Muscle of arm (tissue), 1 donor: ENCODE measurements at regions not wholly inside any gene's neighbourhood (a gene's known extent, or its start where the extent isn't known, plus 50 kb on each side); places are given as distances from the start of the nearest gene placed in this dataset.
A peak's percentile ranks its signal among the peaks of the same experiment; 100 is the strongest.

Source experiments
- DNase-seq: peaks from one replicate; pipeline ENCODE4 v3.0.0-alpha.2; 2013

DNA sequence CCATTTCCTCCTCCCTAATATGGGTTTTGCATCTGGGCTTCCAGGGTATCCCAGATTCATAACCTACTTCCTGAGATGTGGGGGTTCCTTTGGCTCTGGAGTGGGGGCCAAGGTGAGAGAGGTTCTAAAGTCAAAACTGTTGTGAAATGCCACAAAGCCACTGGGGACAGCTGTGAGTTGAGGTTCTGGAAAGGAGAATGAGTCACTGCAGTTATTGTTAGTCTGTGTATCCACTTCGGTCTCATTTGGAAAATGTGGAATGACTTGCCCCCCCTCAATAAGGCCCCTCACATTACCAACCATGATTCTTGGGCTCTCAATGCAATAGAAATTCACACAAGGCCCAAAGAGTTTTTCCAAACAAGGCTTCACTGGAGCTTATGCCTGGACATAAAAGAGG is 51.1 kb upstream of the LGALSL start:
- DNase-seq: no peak

DNA sequence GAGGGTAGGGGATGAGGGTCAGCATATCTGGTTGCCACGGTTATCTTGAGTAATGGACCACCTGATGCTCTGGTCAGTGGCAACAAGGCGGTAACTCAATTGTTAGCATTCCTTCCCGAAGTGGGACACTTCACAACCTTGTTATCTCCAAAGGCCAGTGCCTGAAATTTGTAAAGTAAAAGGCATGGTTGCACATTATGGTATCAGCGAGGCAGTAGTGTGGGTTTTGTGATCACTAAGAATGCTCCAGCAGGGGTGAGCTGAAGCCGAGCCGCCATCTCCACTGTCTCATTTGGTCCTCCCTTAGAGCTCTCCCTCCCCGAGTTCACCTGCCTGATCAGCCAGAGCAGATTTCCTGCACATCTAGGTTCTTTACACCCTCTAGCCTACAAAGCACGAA is 50.5 kb upstream of the LGALSL start:
- no peak for DNase-seq

DNA sequence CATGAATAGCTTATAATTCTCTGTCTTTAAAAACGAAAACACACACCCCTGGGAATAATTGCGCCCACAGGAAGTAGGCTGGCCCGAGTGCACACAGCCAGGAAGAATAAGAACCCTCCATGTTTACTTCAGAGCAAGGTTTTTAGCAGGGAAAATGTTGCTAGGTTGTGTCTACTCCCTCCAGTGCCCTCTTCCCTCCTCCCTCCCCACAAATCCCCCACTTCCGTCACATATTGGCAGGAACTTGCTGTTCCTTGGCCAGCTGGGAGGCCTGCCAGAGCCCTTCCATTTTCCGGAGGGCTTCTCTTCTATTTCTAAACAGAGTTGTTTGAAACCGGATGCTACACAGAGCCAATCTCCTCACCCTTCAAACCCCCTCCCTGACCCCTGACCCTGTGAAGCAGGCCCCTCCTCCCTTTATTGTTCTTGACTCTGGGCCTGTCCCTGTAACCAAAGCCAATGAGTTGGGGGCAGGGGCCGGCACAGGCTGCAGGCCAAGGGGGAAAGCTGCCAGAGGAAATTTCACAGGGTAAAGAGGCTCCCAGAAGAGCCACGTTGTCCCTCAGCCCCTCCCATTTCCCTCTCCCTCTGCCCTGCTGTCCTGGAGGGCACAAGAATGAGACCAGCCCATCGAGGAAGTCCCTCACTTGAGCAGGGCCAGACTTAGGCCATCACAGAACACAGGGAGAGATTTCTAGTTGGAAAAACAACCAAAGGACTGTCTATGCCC is 49.8 kb upstream of the LGALSL start:
- peak; percentile 88 for DNase-seq
